SU-DHL-6 (cell line): ENCODE measurements at regions not wholly inside any gene's neighbourhood (a gene's known extent, or its start where the extent isn't known, plus 50 kb on each side); places are given as distances from the start of the nearest gene placed in this dataset.

Experiments used
- H2AFZ ChIP-seq: fragments of 200-600 bp; sonication (generic); 2 replicates; pipeline ENCODE4 v1.6.1; 2014; ENCODE audit warnings: low read depth, mild to moderate bottlenecking, moderate library complexity, mixed read lengths, antibody characterized with exemption, low read length; ENCODE audit not compliant: severe bottlenecking
- H3F3A ChIP-seq: fragments of 200-600 bp; shearing (Covaris generic); 2 replicates; pipeline ENCODE4 v1.6.0; 2016; ENCODE audit warnings: antibody characterized with exemption, mild to moderate bottlenecking; ENCODE audit not compliant: insufficient read depth
- H3K27ac ChIP-seq: fragments of 200-600 bp; sonication (generic); 2 replicates; pipeline ENCODE4 v1.5.1; 2016; ENCODE audit warnings: low read depth, mild to moderate bottlenecking, low read length, moderate library complexity, mixed read lengths
- H3K27me3 ChIP-seq: fragments of 200-600 bp; sonication (generic), shearing (Covaris generic); 2 replicates; pipeline ENCODE4 v1.6.0; 2014; ENCODE audit warnings: mild to moderate bottlenecking, low read length
- H3K36me3 ChIP-seq: fragments of 200-600 bp; sonication (generic); 2 replicates; pipeline ENCODE4 v1.6.1; 2014; ENCODE audit warnings: mild to moderate bottlenecking, low read length, mixed read lengths
- H3K4me2 ChIP-seq: fragments of 300-600, 200-600 bp; shearing (Covaris generic), sonication (generic); 2 replicates; pipeline ENCODE4 v1.6.0; 2014; ENCODE audit warnings: low read length, low read depth, mild to moderate bottlenecking; ENCODE audit not compliant: poor library complexity, severe bottlenecking
- H3K4me3 ChIP-seq: fragments of 200-600 bp; sonication (generic); 2 replicates; pipeline ENCODE4 v1.5.1; 2014; ENCODE audit warnings: antibody characterized with exemption, low read length, mild to moderate bottlenecking, mixed read lengths; ENCODE audit not compliant: insufficient read depth, poor library complexity, severe bottlenecking
- H3K79me2 ChIP-seq: fragments of 200-600 bp; sonication (generic); 2 replicates; pipeline ENCODE4 v1.6.1; 2014; ENCODE audit warnings: mild to moderate bottlenecking, low read length, moderate library complexity; ENCODE audit not compliant: insufficient read depth
- H3K9ac ChIP-seq: fragments of 200-600 bp; sonication (generic); 2 replicates; pipeline ENCODE4 v1.7.0; 2014; ENCODE audit warnings: mild to moderate bottlenecking, low read length
- H3K9me2 ChIP-seq: fragments of 200-600 bp; sonication (generic); replicated peaks from 2 replicates; pipeline ENCODE4 v1.6.1; 2014; ENCODE audit warnings: low read length; ENCODE audit not compliant: insufficient read depth
- H3K9me3 ChIP-seq: fragments of 200-600 bp; sonication (generic); 2 replicates; pipeline ENCODE4 v1.6.1; 2014; ENCODE audit warnings: low read length, mixed read lengths; ENCODE audit not compliant: insufficient read depth
- H4K20me1 ChIP-seq: fragments of 200-600 bp; sonication (generic); 2 replicates; pipeline ENCODE4 v1.6.1; 2014; ENCODE audit warnings: low read depth, mild to moderate bottlenecking, antibody characterized with exemption, low read length, moderate library complexity, mixed read lengths
- CTCF ChIP-seq: fragments of 200-600 bp; sonication (generic); IDR thresholded peaks from one replicate; pipeline ENCODE4 v1.5.1; 2017; ENCODE audit warnings: antibody characterized with exemption, mild to moderate bottlenecking, low read length, moderate library complexity; ENCODE audit not compliant: insufficient read depth, poor library complexity, severe bottlenecking
- EZH2phosphoT487 ChIP-seq: fragments of 200-600 bp; sonication (generic), shearing (Covaris generic); conservative IDR thresholded peaks from 2 replicates; pipeline ENCODE4 v1.6.1; 2018; ENCODE audit warnings: mild to moderate bottlenecking, antibody characterized with exemption, low read length, moderate library complexity, mixed read lengths

- no peak for TF ChIP-seq CTCF
- TF ChIP-seq EZH2phosphoT487 = no peak
- H3K79me2 ChIP-seq = no peaks in the 10 kb centered on the region
These were observed 141.6 kb upstream of the ETV3 start for GRCh38 chr1:157279802-157280140.

GRCh38 chr1:157279138-157279801, 141.1 kb upstream of the ETV3 start:
- H3K4me2 ChIP-seq = no peak overlapping the region
- no peaks in the 10 kb centered on the region for H3K79me2 ChIP-seq
- H2AFZ ChIP-seq = no peak overlapping the region
- no peaks in the 10 kb centered on the region for H3K36me3 ChIP-seq
- H3K27ac ChIP-seq = no peak overlapping the region
- H3K4me3 ChIP-seq = no peak overlapping the region
- H3K9ac ChIP-seq = no peak overlapping the region
- no peaks in the 10 kb centered on the region for H3K27me3 ChIP-seq
- H3K9me3 ChIP-seq = no peaks in the 10 kb centered on the region
- no peaks in the 10 kb centered on the region for H4K20me1 ChIP-seq
- TF ChIP-seq EZH2phosphoT487 (no peak), CTCF (no peak)
- H3F3A ChIP-seq = no peaks in the 10 kb centered on the region
- H3K9me2 ChIP-seq = no peaks in the 10 kb centered on the region

More at GRCh38 chr1:157279802-157280140, 141.6 kb upstream of the ETV3 start:
- Histone ChIP-seq H3K9ac (no peak overlapping the region), H4K20me1 (no peaks in the 10 kb centered on the region), H3F3A (no peaks in the 10 kb centered on the region), H2AFZ (no peak overlapping the region), H3K4me3 (no peak overlapping the region), H3K27ac (no peak overlapping the region), H3K9me3 (no peaks in the 10 kb centered on the region), H3K9me2 (no peaks in the 10 kb centered on the region), H3K27me3 (no peaks in the 10 kb centered on the region), H3K4me2 (no peak overlapping the region), H3K36me3 (no peaks in the 10 kb centered on the region)

GRCh38 chr1:157278383-157279137, 140.4 kb upstream of the ETV3 start:
- H3K9me3 ChIP-seq = no peaks in the 10 kb centered on the region
- H3K9ac ChIP-seq = no peak overlapping the region
- H3K79me2 ChIP-seq = no peaks in the 10 kb centered on the region
- H3K27ac ChIP-seq = no peak overlapping the region
- no peak overlapping the region for H3K4me3 ChIP-seq
- no peaks in the 10 kb centered on the region for H4K20me1 ChIP-seq
- H3K27me3 ChIP-seq = no peaks in the 10 kb centered on the region
- H3K36me3 ChIP-seq = no peaks in the 10 kb centered on the region
- no peak overlapping the region for H3K4me2 ChIP-seq
- H2AFZ ChIP-seq = no peak overlapping the region
- H3F3A ChIP-seq = no peaks in the 10 kb centered on the region
- no peaks in the 10 kb centered on the region for H3K9me2 ChIP-seq
- no peak for TF ChIP-seq EZH2phosphoT487
- no peak for TF ChIP-seq CTCF
